ENCODE measurements at regions not wholly inside any gene's neighbourhood (a gene's known extent, or its start where the extent isn't known, plus 50 kb on each side); places are given as distances from the start of the nearest gene placed in this dataset.

DNA sequence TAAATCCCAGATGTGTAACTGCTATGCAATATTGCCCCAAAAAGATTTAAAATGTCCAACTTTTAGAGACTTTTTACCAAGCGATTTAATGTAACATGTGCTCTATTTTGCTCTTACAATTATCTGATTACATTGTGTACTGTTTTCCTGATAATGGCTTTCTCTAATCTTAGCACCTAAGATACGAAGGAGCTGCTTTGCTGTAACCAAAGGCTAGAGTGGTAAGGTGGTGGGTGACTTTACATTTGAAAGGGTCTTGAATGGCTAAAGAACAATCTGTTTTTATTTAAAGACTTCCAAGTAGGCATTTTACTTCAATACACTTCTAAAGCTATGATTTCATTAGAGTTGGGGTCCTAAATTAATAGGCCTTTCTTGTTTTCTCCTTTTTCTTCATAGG lies 1201.6 kb upstream of the MAP3K7 start:
- no peak for DNase-seq (ENCODE audit: low spot score)

- no peak for DNase-seq (ENCODE audit: low spot score)
Measured at GRCh38 chr6:91786474-91787184, 1199.8 kb upstream of the MAP3K7 start.

DNA sequence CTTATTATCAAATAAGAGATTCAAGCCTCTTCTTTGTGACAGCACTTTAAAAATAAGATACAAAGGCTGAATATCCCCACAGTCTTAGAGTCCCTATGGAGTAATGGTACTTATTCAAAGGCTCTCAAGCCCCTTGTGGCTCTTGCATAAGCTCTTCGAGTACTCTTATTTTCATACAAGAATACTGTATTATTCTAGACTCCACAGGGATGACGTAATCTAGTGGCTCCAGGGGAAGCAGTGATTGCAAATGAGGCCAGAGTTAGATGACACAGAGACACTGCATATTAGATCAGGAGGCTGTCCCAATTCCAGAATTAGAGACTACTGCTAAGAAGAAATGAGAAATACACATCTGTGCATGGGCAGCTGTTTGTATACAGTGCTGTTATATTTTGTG lies 1195.9 kb upstream of the MAP3K7 start:
- peak; percentile 26 for DNase-seq (ENCODE audit: low spot score)

DNA sequence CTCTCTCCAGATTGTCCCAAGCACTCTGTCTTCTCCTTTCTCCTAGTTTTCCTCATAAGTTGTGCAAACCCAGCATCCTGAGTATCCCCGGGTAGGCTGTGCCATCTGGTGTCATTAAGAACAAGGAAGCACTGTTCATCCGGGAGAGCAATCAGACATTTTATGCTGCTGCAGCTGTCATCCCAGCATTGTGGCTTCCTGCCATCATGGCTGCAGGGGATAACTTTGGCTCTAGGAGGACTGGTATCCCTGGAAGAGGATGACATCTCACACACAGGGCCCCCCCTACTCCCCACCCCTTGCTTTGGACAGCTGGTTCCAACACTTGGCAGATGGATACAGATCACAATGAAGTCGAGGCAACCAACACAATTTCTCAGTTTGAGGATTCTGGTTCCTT lies 1195.1 kb upstream of the MAP3K7 start:
- DNase-seq (ENCODE audit: low spot score): peak; percentile 92

DNA sequence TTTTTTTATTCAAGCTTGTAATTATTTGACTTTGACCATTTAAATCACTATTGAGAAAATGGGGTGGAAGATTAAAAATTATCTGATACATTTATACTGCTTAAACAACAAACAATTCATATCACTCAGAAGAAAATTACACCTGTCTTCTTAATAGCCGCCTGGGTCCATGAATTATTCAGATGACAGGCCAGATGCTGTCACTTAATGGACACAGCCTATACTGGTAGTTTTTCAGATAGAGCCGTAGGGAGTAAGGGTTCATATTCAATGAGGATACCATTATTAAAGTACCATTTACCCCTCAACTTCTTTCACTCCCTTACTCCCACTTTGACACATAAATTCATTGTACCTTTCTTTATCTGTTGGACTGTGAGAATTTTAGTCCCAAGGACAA lies 1193.4 kb upstream of the MAP3K7 start:
- no peak for DNase-seq (ENCODE audit: low spot score)

GRCh38 chr6:91761621-91762020 lies 1174.7 kb upstream of the MAP3K7 start:
- no peak for DNase-seq (ENCODE audit: low spot score)

DNA sequence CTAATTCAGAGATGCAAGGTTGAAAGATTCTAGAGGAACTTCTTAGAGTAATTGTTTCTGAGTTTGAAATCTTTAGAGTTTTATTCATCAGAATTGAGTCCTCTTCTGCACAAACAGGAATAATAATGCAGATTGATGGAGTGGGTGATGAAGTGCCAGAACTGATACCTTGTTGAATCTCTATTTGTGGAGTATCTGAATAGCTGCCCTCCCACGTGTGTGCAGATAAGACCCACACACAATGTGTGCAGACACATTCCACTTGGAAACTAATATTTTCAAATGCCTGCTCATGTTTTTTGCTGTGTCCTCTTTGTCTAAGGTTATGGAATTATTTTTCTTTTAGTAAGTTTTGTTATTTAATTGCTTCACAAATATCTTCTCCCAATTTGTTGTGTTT lies 1167.8 kb upstream of the MAP3K7 start:
- no peak for DNase-seq (ENCODE audit: low spot score)

DNA sequence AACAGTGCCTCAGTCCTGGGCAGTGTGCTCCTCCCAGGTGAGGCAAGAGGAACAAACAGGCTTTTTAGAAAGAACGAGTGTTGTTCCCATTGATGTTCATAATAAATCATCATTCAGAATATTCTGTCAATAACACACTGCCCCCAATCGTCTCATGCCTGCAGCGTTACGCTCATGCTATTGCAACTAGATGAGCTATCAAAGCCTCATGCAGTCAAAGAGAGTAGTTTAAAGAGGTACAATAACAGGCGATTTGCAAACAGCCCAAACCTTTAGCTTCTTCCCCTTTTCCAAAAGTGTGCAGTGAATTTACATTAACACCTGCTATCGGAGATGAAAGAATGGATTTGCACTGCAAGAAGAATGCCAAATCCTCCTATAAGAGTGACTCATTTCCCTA lies 1164.7 kb upstream of the MAP3K7 start:
- no peak for DNase-seq (ENCODE audit: low spot score)

GRCh38 chr6:91744566-91744965 lies 1157.7 kb upstream of the MAP3K7 start:
- no peak for DNase-seq (ENCODE audit: low spot score)

- no peak for DNase-seq (ENCODE audit: low spot score)
Measured at GRCh38 chr6:91743756-91744155, 1156.9 kb upstream of the MAP3K7 start.

- no peak for DNase-seq (ENCODE audit: low spot score)
Measured at GRCh38 chr6:91731939-91732338, 1145.1 kb upstream of the MAP3K7 start.

DNA sequence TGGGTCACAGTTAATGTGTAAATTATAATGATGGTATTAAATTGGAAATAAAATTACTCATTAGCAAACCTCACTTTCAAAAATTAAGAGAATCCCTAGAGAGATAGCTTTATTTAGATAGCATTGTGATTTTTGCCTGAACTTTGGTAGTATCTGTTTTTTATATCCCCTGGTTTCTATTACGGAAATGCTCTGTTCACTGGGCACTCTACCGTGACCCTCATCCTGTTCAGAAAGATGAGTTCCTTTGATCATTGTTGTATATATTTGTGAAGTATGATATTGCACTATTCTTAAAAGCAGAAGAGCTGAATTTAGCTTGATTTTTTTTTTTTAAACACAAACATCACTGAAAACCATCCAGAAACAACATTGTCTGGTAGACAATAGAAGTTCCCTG lies 1143.8 kb upstream of the MAP3K7 start:
- no peak for DNase-seq (ENCODE audit: low spot score)

DNA sequence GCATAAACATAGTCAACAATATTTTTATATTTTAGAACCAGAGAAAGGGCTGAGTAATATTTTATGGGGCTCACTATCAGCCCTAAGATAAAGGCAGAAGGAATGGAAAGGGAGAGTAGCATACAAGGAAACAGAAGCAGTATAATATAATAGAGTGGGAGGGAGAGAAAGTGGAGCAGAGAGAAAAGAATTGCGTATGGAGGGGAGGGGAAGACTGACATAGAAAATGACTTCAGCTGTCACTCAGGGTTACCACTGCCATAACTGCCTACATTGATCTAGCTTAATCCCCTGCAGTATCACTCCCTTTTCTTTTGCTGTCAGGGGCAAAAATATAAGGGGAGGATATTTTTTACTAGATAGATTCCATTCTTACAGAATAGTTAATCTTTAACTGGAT lies 1133.5 kb upstream of the MAP3K7 start:
- no peak for DNase-seq (ENCODE audit: low spot score)

- DNase-seq (ENCODE audit: low spot score): no peak
Measured at GRCh38 chr6:91719414-91719813, 1132.5 kb upstream of the MAP3K7 start.

- DNase-seq (ENCODE audit: low spot score): no peak
Measured at GRCh38 chr6:91718198-91718597, 1131.3 kb upstream of the MAP3K7 start.

DNA sequence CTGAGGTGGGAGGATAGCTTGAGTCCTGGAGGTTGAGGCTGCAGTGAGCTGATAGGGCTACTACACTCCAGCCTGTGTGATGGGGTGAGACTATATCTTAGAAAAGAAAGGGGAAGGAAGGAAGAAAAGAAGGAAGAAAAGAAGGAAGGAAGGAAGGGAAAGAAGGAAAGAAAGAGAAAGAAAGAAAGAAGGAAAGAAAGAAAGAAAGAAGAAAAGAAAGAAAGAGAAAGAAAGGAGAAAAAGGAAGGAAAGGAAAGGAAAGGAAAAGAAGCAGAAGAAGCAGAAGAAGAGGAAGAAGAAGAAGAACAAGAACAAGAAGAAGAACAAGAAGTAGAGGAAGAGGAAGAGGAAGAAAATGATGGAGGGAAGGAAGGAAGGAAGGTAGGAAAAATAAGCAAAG lies 1130.2 kb upstream of the MAP3K7 start:
- no peak for DNase-seq (ENCODE audit: low spot score)

- no peak for DNase-seq (ENCODE audit: low spot score)
Measured at GRCh38 chr6:91716361-91716760, 1129.5 kb upstream of the MAP3K7 start.

DNA sequence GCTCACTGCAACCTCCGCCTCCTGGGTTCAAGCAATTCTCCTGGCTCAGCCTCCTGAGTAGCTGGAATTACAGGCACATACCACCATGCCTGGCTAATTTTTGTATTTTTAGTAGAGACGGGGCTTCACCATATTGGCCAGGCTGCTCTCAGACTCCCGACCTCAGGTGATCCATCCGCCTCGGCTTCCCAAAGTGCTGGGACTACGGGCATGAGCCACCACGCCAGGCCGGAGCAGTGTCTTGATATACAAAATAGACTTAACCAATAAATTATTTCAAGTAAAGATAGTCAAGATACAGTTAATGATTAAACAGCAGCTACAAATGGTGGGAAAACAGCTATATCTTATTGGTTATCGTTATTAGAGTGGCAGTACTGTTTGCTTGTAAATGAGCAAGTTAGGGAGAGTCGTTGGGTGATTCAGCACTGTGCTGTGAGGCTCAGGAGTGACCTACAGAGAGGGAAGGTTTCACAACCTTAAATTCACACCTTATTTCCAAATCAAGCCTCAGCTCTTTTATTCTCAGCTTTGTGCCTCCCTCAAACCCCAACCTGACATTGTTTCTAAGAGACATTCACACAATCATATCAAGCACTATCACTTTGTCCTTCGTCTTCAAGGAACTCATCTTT lies 1128.4 kb upstream of the MAP3K7 start:
- no peak for DNase-seq (ENCODE audit: low spot score)

DNA sequence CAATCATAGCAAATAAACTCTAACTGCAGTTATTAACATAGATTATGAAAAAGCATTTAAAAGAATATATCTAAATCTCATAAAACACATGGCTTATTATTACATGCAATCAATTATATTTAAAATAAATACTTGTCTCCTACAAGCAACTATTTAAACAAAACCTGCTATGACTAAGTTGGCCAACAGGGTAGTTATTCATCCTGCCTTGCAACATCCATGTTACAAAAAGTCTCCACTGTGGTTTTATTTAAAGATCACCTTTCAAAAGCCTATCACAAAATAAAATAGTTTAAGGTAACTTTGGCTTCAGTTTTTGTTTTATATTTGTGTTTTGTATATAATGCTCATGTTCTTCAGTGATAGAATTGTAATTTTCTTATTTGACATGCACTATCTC lies 1127.0 kb upstream of the MAP3K7 start:
- DNase-seq (ENCODE audit: low spot score): no peak

DNA sequence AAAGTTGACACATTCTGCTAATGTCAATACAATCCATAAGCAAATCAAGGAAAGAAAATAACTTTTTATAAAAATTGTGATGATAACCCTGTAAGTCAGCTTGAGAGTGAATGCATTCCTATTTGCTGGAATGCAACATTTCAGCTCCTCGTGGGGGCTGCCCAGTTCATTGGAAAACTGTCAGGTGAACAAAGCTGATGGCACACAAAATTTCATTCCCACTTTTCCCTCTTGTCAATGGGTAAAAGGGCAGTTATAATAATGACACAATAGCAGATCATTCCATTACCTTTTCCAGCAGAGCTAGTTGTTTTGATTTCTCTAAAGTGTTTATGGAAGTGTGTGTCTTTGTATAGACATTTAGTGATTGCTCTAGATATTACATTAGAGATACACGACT lies 1124.6 kb upstream of the MAP3K7 start:
- DNase-seq (ENCODE audit: low spot score): no peak

DNA sequence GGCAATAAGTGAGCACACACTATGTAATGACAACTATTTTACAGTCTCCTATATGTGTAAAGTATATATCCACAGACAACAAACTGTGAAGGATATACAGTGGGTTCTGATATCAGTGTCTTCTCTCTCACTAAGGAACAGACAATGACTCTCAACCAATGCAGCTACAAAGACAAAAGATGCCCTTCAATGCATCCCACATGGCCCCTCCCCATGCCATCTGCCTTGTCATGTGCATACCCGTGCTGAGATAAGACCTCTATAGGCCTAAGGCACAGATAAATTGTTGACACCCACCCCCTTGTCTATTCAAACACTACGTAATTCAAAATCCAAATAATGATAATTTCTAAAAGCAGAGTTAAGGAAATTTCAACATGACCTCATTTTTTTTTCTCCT lies 1123.5 kb upstream of the MAP3K7 start:
- DNase-seq (ENCODE audit: low spot score): no peak

GRCh38 chr6:91708534-91708933 lies 1121.7 kb upstream of the MAP3K7 start:
- no peak for DNase-seq (ENCODE audit: low spot score)

DNA sequence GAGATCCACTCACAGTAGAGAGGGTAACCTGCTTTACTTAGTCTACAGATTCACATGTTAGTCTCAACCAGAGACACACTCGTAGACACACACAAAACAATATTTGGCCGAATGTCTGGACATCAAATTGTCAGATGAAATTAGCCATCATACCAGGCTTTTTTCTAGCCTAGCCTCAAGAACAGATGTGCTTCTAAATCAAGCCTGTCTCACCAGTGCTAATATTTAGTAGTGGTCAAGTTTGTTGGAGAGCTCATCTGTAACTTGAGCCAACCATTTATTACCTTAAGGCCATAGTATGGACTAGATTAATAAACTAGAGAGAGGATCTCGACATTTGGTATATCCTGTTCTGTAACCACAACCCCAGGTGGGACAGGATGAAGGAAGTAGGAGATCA lies 1118.8 kb upstream of the MAP3K7 start:
- DNase-seq (ENCODE audit: low spot score): no peak

- DNase-seq (ENCODE audit: low spot score): no peak
Measured at GRCh38 chr6:91704531-91704930, 1117.7 kb upstream of the MAP3K7 start.
